ENCODE measurements at regions not wholly inside any gene's neighbourhood (a gene's known extent, or its start where the extent isn't known, plus 50 kb on each side); places are given as distances from the start of the nearest gene placed in this dataset.

GRCh38 chr11:92846491-92847125, 122.8 kb upstream of the MTNR1B start:
- FAIRE-seq, result no peak

- FAIRE-seq, result no peak
Observed at GRCh38 chr11:92848578-92848977, 120.9 kb upstream of the MTNR1B start.

- FAIRE-seq, result no peak
Observed at GRCh38 chr11:92850296-92850826, 119.1 kb upstream of the MTNR1B start.

- FAIRE-seq, result no peak
Observed at GRCh38 chr11:92852229-92852628, 117.2 kb upstream of the MTNR1B start.

GRCh38 chr11:92852946-92853345, 116.5 kb upstream of the MTNR1B start:
- no peak for FAIRE-seq

GRCh38 chr11:92854162-92854561, 115.3 kb upstream of the MTNR1B start:
- FAIRE-seq, result no peak

- FAIRE-seq, result no peak
Observed at GRCh38 chr11:92854952-92855351, 114.5 kb upstream of the MTNR1B start.

- FAIRE-seq, result no peak
Observed at GRCh38 chr11:92855607-92856405, 113.6 kb upstream of the MTNR1B start.

- no peak for FAIRE-seq
Observed at GRCh38 chr11:92857407-92857806, 112.0 kb upstream of the MTNR1B start.

- no peak for FAIRE-seq
Observed at GRCh38 chr11:92859156-92859690, 110.2 kb upstream of the MTNR1B start.

GRCh38 chr11:92861634-92862033, 107.8 kb upstream of the MTNR1B start:
- no peak for FAIRE-seq

GRCh38 chr11:92865352-92865751, 104.1 kb upstream of the MTNR1B start:
- FAIRE-seq, result no peak

GRCh38 chr11:92866679-92867282, 102.7 kb upstream of the MTNR1B start:
- FAIRE-seq, result no peak

- FAIRE-seq, result no peak
Observed at GRCh38 chr11:92867913-92868619, 101.4 kb upstream of the MTNR1B start.

GRCh38 chr11:92869716-92870115, 99.7 kb upstream of the MTNR1B start:
- FAIRE-seq, result no peak

GRCh38 chr11:92870196-92870832, 99.1 kb upstream of the MTNR1B start:
- no peak for FAIRE-seq

- FAIRE-seq, result no peak
Observed at GRCh38 chr11:92873551-92873950, 95.9 kb upstream of the MTNR1B start.

- FAIRE-seq, result no peak
Observed at GRCh38 chr11:92875473-92875872, 94.0 kb upstream of the MTNR1B start.

GRCh38 chr11:92879086-92879485, 90.4 kb upstream of the MTNR1B start:
- FAIRE-seq, result no peak

- no peak for FAIRE-seq
Observed at GRCh38 chr11:92880381-92880780, 89.1 kb upstream of the MTNR1B start.

- no peak for FAIRE-seq
Observed at GRCh38 chr11:92881940-92882450, 87.5 kb upstream of the MTNR1B start.

Measured in endometrium (tissue), 2 donors.